Liver (tissue), 7 donors: ENCODE measurements at regions not wholly inside any gene's neighbourhood (a gene's known extent, or its start where the extent isn't known, plus 50 kb on each side); places are given as distances from the start of the nearest gene placed in this dataset.

Source experiments
- DNase-seq: peaks from one replicate; pipeline ENCODE4 v3.0.0-alpha.2; 2017; ENCODE audit warnings: low spot score
- H3K27ac ChIP-seq, 2 donors: one replicate each; pipeline ENCODE4 v1.7.0; 2013; ENCODE audit warnings: inconsistent platforms in 2 of 2, low read length in 2 of 2, control low read depth in 1 of 2, low read depth in 1 of 2, mild to moderate bottlenecking in 1 of 2
- H3K27me3 ChIP-seq, 4 donors: one replicate each; pipeline versions ENCODE4 v1.6.1 to v1.7.0; 2013; ENCODE audit warnings: low read length in 3 of 4, inconsistent platforms in 1 of 4, mild to moderate bottlenecking in 1 of 4, moderate library complexity in 1 of 4; ENCODE audit not compliant: control insufficient read depth in 4 of 4, insufficient read depth in 4 of 4
- H3K36me3 ChIP-seq, 4 donors: one replicate each; pipeline versions ENCODE4 v1.6.1 to v1.7.0; 2013; ENCODE audit warnings: low read length in 3 of 4, mild to moderate bottlenecking in 3 of 4, low read depth in 1 of 4, moderate library complexity in 1 of 4; ENCODE audit not compliant: control insufficient read depth in 4 of 4, insufficient read depth in 3 of 4
- H3K4me1 ChIP-seq, 4 donors: one replicate each; pipeline versions ENCODE4 v1.6.1 to v1.7.0; 2013; ENCODE audit warnings: low read length in 3 of 4, mild to moderate bottlenecking in 3 of 4, moderate library complexity in 1 of 4; ENCODE audit not compliant: control insufficient read depth in 4 of 4, insufficient read depth in 4 of 4
- H3K4me3 ChIP-seq, 3 donors: one replicate each; pipeline versions ENCODE4 v1.6.1 to v1.7.0; 2013; ENCODE audit warnings: low read length in 3 of 3, control low read depth in 1 of 3, low read depth in 1 of 3, mild to moderate bottlenecking in 1 of 3
- H3K9ac ChIP-seq, 2 donors: one replicate each; pipeline ENCODE4 v1.7.0; 2013; ENCODE audit warnings: low read length in 2 of 2, mild to moderate bottlenecking in 2 of 2, moderate library complexity in 2 of 2, control low read depth in 1 of 2, low read depth in 1 of 2
- H3K9me3 ChIP-seq, 4 donors: one replicate each; pipeline versions ENCODE4 v1.6.1 to v1.7.0; 2013; ENCODE audit warnings: low read length in 3 of 4; ENCODE audit not compliant: control insufficient read depth in 4 of 4
- EGR1 ChIP-seq, 2 donors: IDR thresholded peaks; 2 replicates each; pipeline ENCODE4 v1.6.1; 2016 to 2018; ENCODE audit warnings: antibody characterized with exemption in 2 of 2, low read depth in 2 of 2
- FOXA1 ChIP-seq: IDR thresholded peaks from 2 replicates; pipeline ENCODE4 v1.6.1; 2016; ENCODE audit warnings: antibody characterized with exemption
- FOXA2 ChIP-seq: IDR thresholded peaks from 2 replicates; pipeline ENCODE4 v1.6.1; 2016; ENCODE audit warnings: antibody characterized with exemption
- GABPA ChIP-seq, 2 donors: IDR thresholded peaks in 1 of 2; conservative IDR thresholded peaks in 1 of 2; 2 replicates each; pipeline ENCODE4 v1.6.1; 2016; ENCODE audit warnings: antibody characterized with exemption in 2 of 2, mild to moderate bottlenecking in 1 of 2, moderate library complexity in 1 of 2
- HNF4A ChIP-seq, 2 donors: conservative IDR thresholded peaks; 2 replicates each; pipeline ENCODE4 v1.6.1; 2016; ENCODE audit warnings: antibody characterized with exemption in 2 of 2, mild to moderate bottlenecking in 2 of 2
- HNF4G ChIP-seq: IDR thresholded peaks from 2 replicates; pipeline ENCODE4 v1.6.1; 2016; ENCODE audit warnings: antibody characterized with exemption
- MAX ChIP-seq: IDR thresholded peaks from 2 replicates; pipeline ENCODE4 v1.6.1; 2016; ENCODE audit warnings: antibody characterized with exemption
- NR2F2 ChIP-seq: IDR thresholded peaks from 2 replicates; pipeline ENCODE4 v1.6.1; 2016; ENCODE audit warnings: antibody characterized with exemption
- RAD21 ChIP-seq, 2 donors: IDR thresholded peaks; 2 replicates each; pipeline ENCODE4 v1.6.1; 2016; ENCODE audit warnings: antibody characterized with exemption in 2 of 2, mild to moderate bottlenecking in 2 of 2
- SP1 ChIP-seq: IDR thresholded peaks from 2 replicates; pipeline ENCODE4 v1.6.1; 2018; ENCODE audit warnings: antibody characterized with exemption, mild to moderate bottlenecking
- YY1 ChIP-seq: IDR thresholded peaks from 2 replicates; pipeline ENCODE4 v1.6.1; 2016; ENCODE audit warnings: antibody characterized with exemption, mild to moderate bottlenecking
- WGBS: extraction: QIAGEN DNeasy Blood & Tissue Kit; methylation state at CpG from one replicate; pipeline ENCODE4 v1.1.7; 2013; 5-methylcytosine and 5-hydroxymethylcytosine counted together
- TF ChIP-seq, protein P1 (sequence below): IDR thresholded peaks from 2 replicates; pipeline ENCODE4 v1.6.1; 2016; ENCODE audit warnings: antibody characterized with exemption, mild to moderate bottlenecking
- TF ChIP-seq, protein P2 (sequence below): IDR thresholded peaks from 2 replicates; pipeline ENCODE4 v1.6.1; 2016; ENCODE audit warnings: antibody characterized with exemption
- donor health status: healthy.
- donor health status: healthy.
- donor health status: healthy.
- donor health status: healthy.

GRCh38 chr2:216554755-216555154 is 56.1 kb downstream of the RPL37A start:
- Histone ChIP-seq H3K36me3 (no peaks in the 10 kb centered on the region), H3K9ac (no peak overlapping the region), H3K9me3 (no peaks in the 10 kb centered on the region), H3K27me3 (no peaks in the 10 kb centered on the region), H3K4me3 (no peak overlapping the region), H3K4me1 (peaks cover 0 to 3% (median 0%) of the 10 kb centered on the region in 4 donors), H3K27ac (no peak overlapping the region)
- DNase-seq, result no peak
- WGBS, result 66% methylated on average over 1 of the region's 1 CpG
- TF ChIP-seq SP1, result no peak
- no peak for TF ChIP-seq FOXA2
- TF ChIP-seq RAD21 (IDR thresholded peaks at IDR 0.05), result no peak
- TF ChIP-seq, protein P1, sequence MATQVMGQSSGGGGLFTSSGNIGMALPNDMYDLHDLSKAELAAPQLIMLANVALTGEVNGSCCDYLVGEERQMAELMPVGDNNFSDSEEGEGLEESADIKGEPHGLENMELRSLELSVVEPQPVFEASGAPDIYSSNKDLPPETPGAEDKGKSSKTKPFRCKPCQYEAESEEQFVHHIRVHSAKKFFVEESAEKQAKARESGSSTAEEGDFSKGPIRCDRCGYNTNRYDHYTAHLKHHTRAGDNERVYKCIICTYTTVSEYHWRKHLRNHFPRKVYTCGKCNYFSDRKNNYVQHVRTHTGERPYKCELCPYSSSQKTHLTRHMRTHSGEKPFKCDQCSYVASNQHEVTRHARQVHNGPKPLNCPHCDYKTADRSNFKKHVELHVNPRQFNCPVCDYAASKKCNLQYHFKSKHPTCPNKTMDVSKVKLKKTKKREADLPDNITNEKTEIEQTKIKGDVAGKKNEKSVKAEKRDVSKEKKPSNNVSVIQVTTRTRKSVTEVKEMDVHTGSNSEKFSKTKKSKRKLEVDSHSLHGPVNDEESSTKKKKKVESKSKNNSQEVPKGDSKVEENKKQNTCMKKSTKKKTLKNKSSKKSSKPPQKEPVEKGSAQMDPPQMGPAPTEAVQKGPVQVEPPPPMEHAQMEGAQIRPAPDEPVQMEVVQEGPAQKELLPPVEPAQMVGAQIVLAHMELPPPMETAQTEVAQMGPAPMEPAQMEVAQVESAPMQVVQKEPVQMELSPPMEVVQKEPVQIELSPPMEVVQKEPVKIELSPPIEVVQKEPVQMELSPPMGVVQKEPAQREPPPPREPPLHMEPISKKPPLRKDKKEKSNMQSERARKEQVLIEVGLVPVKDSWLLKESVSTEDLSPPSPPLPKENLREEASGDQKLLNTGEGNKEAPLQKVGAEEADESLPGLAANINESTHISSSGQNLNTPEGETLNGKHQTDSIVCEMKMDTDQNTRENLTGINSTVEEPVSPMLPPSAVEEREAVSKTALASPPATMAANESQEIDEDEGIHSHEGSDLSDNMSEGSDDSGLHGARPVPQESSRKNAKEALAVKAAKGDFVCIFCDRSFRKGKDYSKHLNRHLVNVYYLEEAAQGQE, result no peak
- TF ChIP-seq, protein P2, sequence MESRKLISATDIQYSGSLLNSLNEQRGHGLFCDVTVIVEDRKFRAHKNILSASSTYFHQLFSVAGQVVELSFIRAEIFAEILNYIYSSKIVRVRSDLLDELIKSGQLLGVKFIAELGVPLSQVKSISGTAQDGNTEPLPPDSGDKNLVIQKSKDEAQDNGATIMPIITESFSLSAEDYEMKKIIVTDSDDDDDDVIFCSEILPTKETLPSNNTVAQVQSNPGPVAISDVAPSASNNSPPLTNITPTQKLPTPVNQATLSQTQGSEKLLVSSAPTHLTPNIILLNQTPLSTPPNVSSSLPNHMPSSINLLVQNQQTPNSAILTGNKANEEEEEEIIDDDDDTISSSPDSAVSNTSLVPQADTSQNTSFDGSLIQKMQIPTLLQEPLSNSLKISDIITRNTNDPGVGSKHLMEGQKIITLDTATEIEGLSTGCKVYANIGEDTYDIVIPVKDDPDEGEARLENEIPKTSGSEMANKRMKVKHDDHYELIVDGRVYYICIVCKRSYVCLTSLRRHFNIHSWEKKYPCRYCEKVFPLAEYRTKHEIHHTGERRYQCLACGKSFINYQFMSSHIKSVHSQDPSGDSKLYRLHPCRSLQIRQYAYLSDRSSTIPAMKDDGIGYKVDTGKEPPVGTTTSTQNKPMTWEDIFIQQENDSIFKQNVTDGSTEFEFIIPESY, result no peak
- no peak for TF ChIP-seq GABPA (IDR thresholded peaks at IDR 0.05 in 1 of 2, conservative IDR thresholded peaks at IDR 0.05 in 1 of 2)
- no peak for TF ChIP-seq FOXA1
- no peak for TF ChIP-seq NR2F2
- TF ChIP-seq EGR1 (IDR thresholded peaks at IDR 0.05; ENCODE audit: low read depth in 2 of 2), result no peak

DNA sequence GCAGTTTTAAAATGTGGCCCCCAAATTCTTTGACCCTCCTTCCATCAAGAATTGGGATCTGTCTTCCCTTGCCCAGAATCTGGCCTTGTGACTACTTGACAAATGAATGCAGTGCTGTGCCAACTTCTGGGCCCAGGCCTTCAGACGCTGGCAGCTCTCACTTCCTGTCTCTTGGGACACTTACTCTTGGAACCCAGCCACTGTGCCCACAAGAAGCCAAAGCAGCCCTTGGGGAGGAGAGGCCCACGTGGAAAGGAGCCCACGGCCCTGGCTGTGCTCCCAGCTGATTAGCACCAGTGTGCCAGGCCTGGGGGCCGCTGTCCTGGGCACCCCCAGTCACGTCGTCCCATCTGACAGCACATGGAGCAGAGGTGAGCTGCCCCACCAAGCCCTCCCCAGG is 56.6 kb downstream of the RPL37A start:
- Histone ChIP-seq H3K27me3 (no peaks in the 10 kb centered on the region), H3K36me3 (no peaks in the 10 kb centered on the region), H3K4me1 (peaks cover 0 to 3% (median 0%) of the 10 kb centered on the region in 4 donors), H3K4me3 (no peak overlapping the region), H3K27ac (no peak overlapping the region), H3K9ac (no peak overlapping the region), H3K9me3 (no peaks in the 10 kb centered on the region)
- TF ChIP-seq HNF4A (conservative IDR thresholded peaks at IDR 0.05), result no peak
- TF ChIP-seq MAX, result no peak
- no peak for TF ChIP-seq NR2F2
- TF ChIP-seq GABPA (IDR thresholded peaks at IDR 0.05 in 1 of 2, conservative IDR thresholded peaks at IDR 0.05 in 1 of 2), result no peak
- TF ChIP-seq FOXA2, result no peak
- TF ChIP-seq YY1, result no peak
- TF ChIP-seq EGR1 (IDR thresholded peaks at IDR 0.05; ENCODE audit: low read depth in 2 of 2), result no peak
- TF ChIP-seq, protein P2, result no peak
- no peak for TF ChIP-seq HNF4G
- TF ChIP-seq, protein P1, result no peak
- DNase-seq, result no peak
- WGBS, result 63% methylated on average over 6 of the region's 6 CpGs
